ENCODE measurements at regions not wholly inside any gene's neighbourhood (a gene's known extent, or its start where the extent isn't known, plus 50 kb on each side); places are given as distances from the start of the nearest gene placed in this dataset.

DNA sequence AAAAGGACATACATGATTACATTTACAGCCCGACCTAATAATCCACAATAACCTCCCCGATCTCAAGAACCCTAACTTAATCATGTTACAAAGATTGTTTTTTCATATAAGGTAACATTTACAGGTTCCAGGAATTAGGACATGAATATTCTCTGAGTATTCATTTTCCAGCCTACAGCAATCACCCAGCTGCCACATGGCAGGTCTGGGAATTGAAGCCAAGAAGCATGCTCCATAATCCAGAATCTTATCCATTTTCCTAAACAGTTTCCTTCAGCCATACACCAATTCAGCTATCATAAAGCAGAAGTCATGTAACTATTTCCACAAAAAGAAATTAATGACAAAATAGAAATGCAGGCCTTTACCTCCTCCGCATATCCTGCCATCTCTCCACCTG lies 163.4 kb downstream of the CAAP1 start:
- no peak overlapping the region for H3K27ac Mint-ChIP-seq
- peaks cover 37% of the 10 kb centered on the region for H3K9me3 Mint-ChIP-seq
- H3K4me3 Mint-ChIP-seq, result no peak overlapping the region
- CTCF ChIA-PET, result no interaction called here
- H3K36me3 Mint-ChIP-seq, result peaks cover 7% of the 10 kb centered on the region
- DNase-seq (ENCODE audit: low spot score), result no peak
- POLR2A ChIA-PET, result no interaction called here
- ATAC-seq, result no peak
- peaks cover 50% of the 10 kb centered on the region for H3K27me3 Mint-ChIP-seq (ENCODE audit: low read depth)
- peaks cover 3% of the 10 kb centered on the region for H3K4me1 Mint-ChIP-seq
- TF ChIP-seq KAT7 (CRISPR knock-in tag; IDR thresholded peaks at IDR 0.05; ENCODE audit: borderline replicate concordance), result no peak
- TF ChIP-seq, protein P1, sequence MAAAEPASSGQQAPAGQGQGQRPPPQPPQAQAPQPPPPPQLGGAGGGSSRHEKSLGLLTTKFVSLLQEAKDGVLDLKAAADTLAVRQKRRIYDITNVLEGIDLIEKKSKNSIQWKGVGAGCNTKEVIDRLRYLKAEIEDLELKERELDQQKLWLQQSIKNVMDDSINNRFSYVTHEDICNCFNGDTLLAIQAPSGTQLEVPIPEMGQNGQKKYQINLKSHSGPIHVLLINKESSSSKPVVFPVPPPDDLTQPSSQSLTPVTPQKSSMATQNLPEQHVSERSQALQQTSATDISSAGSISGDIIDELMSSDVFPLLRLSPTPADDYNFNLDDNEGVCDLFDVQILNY (CRISPR knock-in tag; IDR thresholded peaks at IDR 0.05), result no peak
- TF ChIP-seq, protein P2, sequence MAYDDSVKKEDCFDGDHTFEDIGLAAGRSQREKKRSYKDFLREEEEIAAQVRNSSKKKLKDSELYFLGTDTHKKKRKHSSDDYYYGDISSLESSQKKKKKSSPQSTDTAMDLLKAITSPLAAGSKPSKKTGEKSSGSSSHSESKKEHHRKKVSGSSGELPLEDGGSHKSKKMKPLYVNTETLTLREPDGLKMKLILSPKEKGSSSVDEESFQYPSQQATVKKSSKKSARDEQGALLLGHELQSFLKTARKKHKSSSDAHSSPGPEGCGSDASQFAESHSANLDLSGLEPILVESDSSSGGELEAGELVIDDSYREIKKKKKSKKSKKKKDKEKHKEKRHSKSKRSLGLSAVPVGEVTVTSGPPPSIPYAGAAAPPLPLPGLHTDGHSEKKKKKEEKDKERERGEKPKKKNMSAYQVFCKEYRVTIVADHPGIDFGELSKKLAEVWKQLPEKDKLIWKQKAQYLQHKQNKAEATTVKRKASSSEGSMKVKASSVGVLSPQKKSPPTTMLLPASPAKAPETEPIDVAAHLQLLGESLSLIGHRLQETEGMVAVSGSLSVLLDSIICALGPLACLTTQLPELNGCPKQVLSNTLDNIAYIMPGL (CRISPR knock-in tag; IDR thresholded peaks at IDR 0.05), result no peak
- TF ChIP-seq FOXP1 (CRISPR knock-in tag; IDR thresholded peaks at IDR 0.05; ENCODE audit: borderline replicate concordance), result no peak
- no peak for TF ChIP-seq TEAD1 (CRISPR knock-in tag; IDR thresholded peaks at IDR 0.05)
- TF ChIP-seq RELA (CRISPR knock-in tag; IDR thresholded peaks at IDR 0.05; ENCODE audit: borderline replicate concordance), result no peak
- TF ChIP-seq, protein P3, sequence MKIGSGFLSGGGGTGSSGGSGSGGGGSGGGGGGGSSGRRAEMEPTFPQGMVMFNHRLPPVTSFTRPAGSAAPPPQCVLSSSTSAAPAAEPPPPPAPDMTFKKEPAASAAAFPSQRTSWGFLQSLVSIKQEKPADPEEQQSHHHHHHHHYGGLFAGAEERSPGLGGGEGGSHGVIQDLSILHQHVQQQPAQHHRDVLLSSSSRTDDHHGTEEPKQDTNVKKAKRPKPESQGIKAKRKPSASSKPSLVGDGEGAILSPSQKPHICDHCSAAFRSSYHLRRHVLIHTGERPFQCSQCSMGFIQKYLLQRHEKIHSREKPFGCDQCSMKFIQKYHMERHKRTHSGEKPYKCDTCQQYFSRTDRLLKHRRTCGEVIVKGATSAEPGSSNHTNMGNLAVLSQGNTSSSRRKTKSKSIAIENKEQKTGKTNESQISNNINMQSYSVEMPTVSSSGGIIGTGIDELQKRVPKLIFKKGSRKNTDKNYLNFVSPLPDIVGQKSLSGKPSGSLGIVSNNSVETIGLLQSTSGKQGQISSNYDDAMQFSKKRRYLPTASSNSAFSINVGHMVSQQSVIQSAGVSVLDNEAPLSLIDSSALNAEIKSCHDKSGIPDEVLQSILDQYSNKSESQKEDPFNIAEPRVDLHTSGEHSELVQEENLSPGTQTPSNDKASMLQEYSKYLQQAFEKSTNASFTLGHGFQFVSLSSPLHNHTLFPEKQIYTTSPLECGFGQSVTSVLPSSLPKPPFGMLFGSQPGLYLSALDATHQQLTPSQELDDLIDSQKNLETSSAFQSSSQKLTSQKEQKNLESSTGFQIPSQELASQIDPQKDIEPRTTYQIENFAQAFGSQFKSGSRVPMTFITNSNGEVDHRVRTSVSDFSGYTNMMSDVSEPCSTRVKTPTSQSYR (CRISPR knock-in tag; IDR thresholded peaks at IDR 0.05), result no peak
- no peak for TF ChIP-seq IRF2 (CRISPR knock-in tag; IDR thresholded peaks at IDR 0.05; ENCODE audit: borderline replicate concordance, low read depth)
- TF ChIP-seq, protein P4, sequence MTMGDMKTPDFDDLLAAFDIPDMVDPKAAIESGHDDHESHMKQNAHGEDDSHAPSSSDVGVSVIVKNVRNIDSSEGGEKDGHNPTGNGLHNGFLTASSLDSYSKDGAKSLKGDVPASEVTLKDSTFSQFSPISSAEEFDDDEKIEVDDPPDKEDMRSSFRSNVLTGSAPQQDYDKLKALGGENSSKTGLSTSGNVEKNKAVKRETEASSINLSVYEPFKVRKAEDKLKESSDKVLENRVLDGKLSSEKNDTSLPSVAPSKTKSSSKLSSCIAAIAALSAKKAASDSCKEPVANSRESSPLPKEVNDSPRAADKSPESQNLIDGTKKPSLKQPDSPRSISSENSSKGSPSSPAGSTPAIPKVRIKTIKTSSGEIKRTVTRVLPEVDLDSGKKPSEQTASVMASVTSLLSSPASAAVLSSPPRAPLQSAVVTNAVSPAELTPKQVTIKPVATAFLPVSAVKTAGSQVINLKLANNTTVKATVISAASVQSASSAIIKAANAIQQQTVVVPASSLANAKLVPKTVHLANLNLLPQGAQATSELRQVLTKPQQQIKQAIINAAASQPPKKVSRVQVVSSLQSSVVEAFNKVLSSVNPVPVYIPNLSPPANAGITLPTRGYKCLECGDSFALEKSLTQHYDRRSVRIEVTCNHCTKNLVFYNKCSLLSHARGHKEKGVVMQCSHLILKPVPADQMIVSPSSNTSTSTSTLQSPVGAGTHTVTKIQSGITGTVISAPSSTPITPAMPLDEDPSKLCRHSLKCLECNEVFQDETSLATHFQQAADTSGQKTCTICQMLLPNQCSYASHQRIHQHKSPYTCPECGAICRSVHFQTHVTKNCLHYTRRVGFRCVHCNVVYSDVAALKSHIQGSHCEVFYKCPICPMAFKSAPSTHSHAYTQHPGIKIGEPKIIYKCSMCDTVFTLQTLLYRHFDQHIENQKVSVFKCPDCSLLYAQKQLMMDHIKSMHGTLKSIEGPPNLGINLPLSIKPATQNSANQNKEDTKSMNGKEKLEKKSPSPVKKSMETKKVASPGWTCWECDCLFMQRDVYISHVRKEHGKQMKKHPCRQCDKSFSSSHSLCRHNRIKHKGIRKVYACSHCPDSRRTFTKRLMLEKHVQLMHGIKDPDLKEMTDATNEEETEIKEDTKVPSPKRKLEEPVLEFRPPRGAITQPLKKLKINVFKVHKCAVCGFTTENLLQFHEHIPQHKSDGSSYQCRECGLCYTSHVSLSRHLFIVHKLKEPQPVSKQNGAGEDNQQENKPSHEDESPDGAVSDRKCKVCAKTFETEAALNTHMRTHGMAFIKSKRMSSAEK (CRISPR knock-in tag; IDR thresholded peaks at IDR 0.05; ENCODE audit: borderline replicate concordance), result no peak

DNA sequence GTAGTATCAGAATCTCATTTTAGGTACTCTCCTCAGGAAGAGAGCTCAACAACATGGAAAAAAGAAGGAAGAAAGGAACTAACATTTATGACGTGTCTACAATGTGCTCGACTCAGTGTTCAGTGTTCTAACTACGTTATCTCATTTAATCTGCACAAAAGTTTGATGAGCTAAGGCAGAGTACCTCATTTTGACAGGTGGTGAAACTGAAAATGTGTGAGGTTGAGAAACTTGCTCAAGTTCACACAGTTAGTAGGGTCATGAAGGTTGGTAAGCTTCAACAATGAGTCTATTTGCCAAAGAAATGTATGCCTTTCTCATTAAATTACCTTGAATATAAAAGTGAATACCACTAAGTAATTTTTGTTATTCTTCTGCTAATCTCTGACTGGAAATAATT lies 165.1 kb downstream of the CAAP1 start:
- H3K9me3 Mint-ChIP-seq, result peaks cover 21% of the 10 kb centered on the region
- no peak overlapping the region for H3K4me3 Mint-ChIP-seq
- ChIA-PET CTCF (interaction anchor here (1.3 kb wide), 1 partner anchor 129 kb away, joined by 4 read pairs; no protein-coding TSS in a partner anchor), POLR2A (no interaction called here)
- H3K27me3 Mint-ChIP-seq (ENCODE audit: low read depth), result peaks cover 46% of the 10 kb centered on the region
- H3K36me3 Mint-ChIP-seq, result peaks cover under 1% of the 10 kb centered on the region
- DNase-seq (ENCODE audit: low spot score), result no peak
- TF ChIP-seq GABPB1 (CRISPR knock-in tag; IDR thresholded peaks at IDR 0.05) (no peak), TP53 (CRISPR knock-in tag; IDR thresholded peaks at IDR 0.05) (no peak), NR3C1 (CRISPR knock-in tag; conservative IDR thresholded peaks at IDR 0.05; ENCODE audit: low read depth) (no peak), ZNF416 (CRISPR knock-in tag; IDR thresholded peaks at IDR 0.05) (no peak), ZMAT4 (CRISPR knock-in tag; IDR thresholded peaks at IDR 0.05) (no peak), NFYB (CRISPR knock-in tag; conservative IDR thresholded peaks at IDR 0.05; ENCODE audit: low read depth) (no peak), AFF4 (CRISPR knock-in tag; IDR thresholded peaks at IDR 0.05; ENCODE audit: borderline replicate concordance) (no peak)
- no peak for ATAC-seq
- H3K27ac Mint-ChIP-seq, result no peak overlapping the region
- H3K4me1 Mint-ChIP-seq, result peaks cover 18% of the 10 kb centered on the region
